K562 (cell line): ENCODE measurements at regions not wholly inside any gene's neighbourhood (a gene's known extent, or its start where the extent isn't known, plus 50 kb on each side); places are given as distances from the start of the nearest gene placed in this dataset.

Experiments used
- ERF ChIP-seq: fragments of 450-650 bp; formaldehyde crosslinking; IDR thresholded peaks from 2 replicates; pipeline ENCODE4 v1.4.0; 2020; ENCODE audit warnings: mild to moderate bottlenecking, mixed read lengths
- SUPT5H ChIP-seq: fragments of 450-650 bp; IDR thresholded peaks from 2 replicates; pipeline ENCODE4 v1.6.1; 2016
- TF ChIP-seq, protein P1 (sequence below), 3 experiments: IDR thresholded peaks in 2 of 3; conservative IDR thresholded peaks in 1 of 3; 2 replicates each; pipeline ENCODE4 v1.5.1; 2011 to 2012; ENCODE audit warnings: low read length in 3 of 3, mild to moderate bottlenecking in 3 of 3, control low read depth in 2 of 3, improper control_type of control experiment in 1 of 3, inconsistent platforms in 1 of 3, low read depth in 1 of 3, mixed read lengths in 1 of 3, moderate library complexity in 1 of 3; ENCODE audit not compliant: insufficient read depth in 2 of 3

GRCh38 chr7:22049766-22050500, 104.2 kb upstream of the CDCA7L start:
- no peak for TF ChIP-seq SUPT5H
- TF ChIP-seq, protein P1, sequence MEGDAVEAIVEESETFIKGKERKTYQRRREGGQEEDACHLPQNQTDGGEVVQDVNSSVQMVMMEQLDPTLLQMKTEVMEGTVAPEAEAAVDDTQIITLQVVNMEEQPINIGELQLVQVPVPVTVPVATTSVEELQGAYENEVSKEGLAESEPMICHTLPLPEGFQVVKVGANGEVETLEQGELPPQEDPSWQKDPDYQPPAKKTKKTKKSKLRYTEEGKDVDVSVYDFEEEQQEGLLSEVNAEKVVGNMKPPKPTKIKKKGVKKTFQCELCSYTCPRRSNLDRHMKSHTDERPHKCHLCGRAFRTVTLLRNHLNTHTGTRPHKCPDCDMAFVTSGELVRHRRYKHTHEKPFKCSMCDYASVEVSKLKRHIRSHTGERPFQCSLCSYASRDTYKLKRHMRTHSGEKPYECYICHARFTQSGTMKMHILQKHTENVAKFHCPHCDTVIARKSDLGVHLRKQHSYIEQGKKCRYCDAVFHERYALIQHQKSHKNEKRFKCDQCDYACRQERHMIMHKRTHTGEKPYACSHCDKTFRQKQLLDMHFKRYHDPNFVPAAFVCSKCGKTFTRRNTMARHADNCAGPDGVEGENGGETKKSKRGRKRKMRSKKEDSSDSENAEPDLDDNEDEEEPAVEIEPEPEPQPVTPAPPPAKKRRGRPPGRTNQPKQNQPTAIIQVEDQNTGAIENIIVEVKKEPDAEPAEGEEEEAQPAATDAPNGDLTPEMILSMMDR (IDR thresholded peaks at IDR 0.05 in 2 of 3, conservative IDR thresholded peaks at IDR 0.05 in 1 of 3; ENCODE audit: insufficient read depth in 2 of 3, low read depth in 1 of 3, low read length in 3 of 3) = no peak
- TF ChIP-seq ERF (CRISPR knock-in tag) = no peak
